IMR-90 (cell line): ENCODE measurements at regions not wholly inside any gene's neighbourhood (a gene's known extent, or its start where the extent isn't known, plus 50 kb on each side); places are given as distances from the start of the nearest gene placed in this dataset.

ENCODE experiments used
- ATAC-seq: fragments of 200-7000 bp; cut with Tn5 transposase; 2 replicates; pipeline ENCODE4 v1.9.1; 2020; ENCODE audit warnings: low read depth, mild to moderate bottlenecking, moderate library complexity
- BruUV-seq: library from RNA; stranded (reverse); fragments of 400-500 nt; replicated peaks from 2 replicates; lab custom pipeline; 2021; lab: Mats Ljungman, UMichigan
- CTCF ChIA-PET: fragments of 300-600 bp; formaldehyde crosslinking; extraction: SDS; loops from one replicate; lab custom pipeline; 2021; ENCODE audit warnings: antibody characterized with exemption; lab: Yijun Ruan, JAX
- POLR2A ChIA-PET: fragments of 300-600 bp; sonication (Branson Sonifier 250); formaldehyde crosslinking; loops from one replicate; lab custom pipeline; 2022; ENCODE audit warnings: antibody characterized with exemption; ENCODE audit not compliant: unreplicated experiment; lab: Charles Lee
- DNase-seq: peaks from one replicate; pipeline ENCODE4 v3.0.0; 2013
- H2AFZ ChIP-seq: replicated peaks from 2 replicates; pipeline ENCODE3; 2013; ENCODE audit warnings: low read length, mild to moderate bottlenecking; ENCODE audit not compliant: poor library complexity
- H2AK5ac ChIP-seq: 2 replicates; pipeline ENCODE4 v1.6.1; 2013; ENCODE audit warnings: low read depth, low read length, inconsistent platforms
- H2AK9ac ChIP-seq: replicated peaks from 2 replicates; pipeline ENCODE3; 2013; ENCODE audit warnings: mild to moderate bottlenecking, low read depth, low read length, moderate library complexity; ENCODE audit not compliant: poor library complexity
- H2BK120ac ChIP-seq: 2 replicates; pipeline ENCODE4 v1.6.1; 2013; ENCODE audit warnings: low read depth, low read length, inconsistent platforms
- H2BK15ac ChIP-seq: 3 replicates; pipeline ENCODE4 v1.6.1; 2013; ENCODE audit warnings: low read depth, low read length, inconsistent platforms
- H2BK20ac ChIP-seq: 2 replicates; pipeline ENCODE4 v1.6.1; 2013; ENCODE audit warnings: low read depth, mild to moderate bottlenecking, inconsistent platforms, low read length, moderate library complexity
- H2BK5ac ChIP-seq: 2 replicates; pipeline ENCODE4 v1.6.1; 2013; ENCODE audit warnings: mild to moderate bottlenecking, low read depth, low read length, inconsistent platforms; ENCODE audit not compliant: poor library complexity, severe bottlenecking
- H3K14ac ChIP-seq: replicated peaks from 2 replicates; pipeline ENCODE4 v1.6.1; 2013; ENCODE audit warnings: low read depth, low read length, inconsistent platforms
- H3K18ac ChIP-seq: 2 replicates; pipeline ENCODE4 v1.6.1; 2013; ENCODE audit warnings: low read depth, low read length, control low read depth
- H3K23ac ChIP-seq: 2 replicates; pipeline ENCODE4 v1.6.1; 2013; ENCODE audit warnings: low read depth, low read length, inconsistent platforms
- H3K27ac ChIP-seq: 2 replicates; pipeline ENCODE4 v1.5.1; 2013; ENCODE audit warnings: mild to moderate bottlenecking, control low read depth, low read length; ENCODE audit not compliant: insufficient read depth
- H3K27me3 ChIP-seq: 2 replicates; pipeline ENCODE4 v1.6.1; 2013; ENCODE audit warnings: low read length; ENCODE audit not compliant: control insufficient read depth, insufficient read depth
- H3K36me3 ChIP-seq: 2 replicates; pipeline ENCODE4 v1.6.1; 2013; ENCODE audit warnings: low read length, mixed read lengths; ENCODE audit not compliant: control insufficient read depth, insufficient read depth
- H3K4ac ChIP-seq: 2 replicates; pipeline ENCODE4 v1.6.1; 2013; ENCODE audit warnings: low read depth, low read length, inconsistent platforms
- H3K4me1 ChIP-seq: 2 replicates; pipeline ENCODE4 v1.6.1; 2013; ENCODE audit warnings: low read length, mixed read lengths; ENCODE audit not compliant: control insufficient read depth, insufficient read depth
- H3K4me2 ChIP-seq: 2 replicates; pipeline ENCODE4 v1.6.1; 2013; ENCODE audit warnings: low read depth, mild to moderate bottlenecking, control low read depth, low read length, moderate library complexity
- H3K4me3 ChIP-seq: 2 replicates; pipeline ENCODE4 v1.5.1; 2013; ENCODE audit warnings: low read depth, mild to moderate bottlenecking, control low read depth, low read length, moderate library complexity; ENCODE audit not compliant: insufficient read depth
- H3K56ac ChIP-seq: 2 replicates; pipeline ENCODE4 v1.6.1; 2013; ENCODE audit warnings: low read length, inconsistent platforms; ENCODE audit not compliant: insufficient read depth; ENCODE audit errors: extremely low read depth
- H3K79me1 ChIP-seq, 2 experiments: 2 replicates each; pipeline ENCODE4 v1.6.1; 2013; ENCODE audit warnings: low read length in 2 of 2, inconsistent platforms in 1 of 2, low read depth in 1 of 2
- H3K9ac ChIP-seq: 2 replicates; pipeline ENCODE4 v1.6.1; 2013; ENCODE audit warnings: low read depth, low read length, control low read depth
- H3K9me1 ChIP-seq: 2 replicates; pipeline ENCODE4 v1.6.1; 2013; ENCODE audit warnings: low read length, inconsistent platforms; ENCODE audit not compliant: insufficient read depth
- H3K9me3 ChIP-seq: 2 replicates; pipeline ENCODE4 v1.6.1; 2013; ENCODE audit warnings: low read length; ENCODE audit not compliant: control insufficient read depth, insufficient read depth
- H4K20me1 ChIP-seq: 2 replicates; pipeline ENCODE4 v1.6.1; 2013; ENCODE audit warnings: low read length, inconsistent platforms; ENCODE audit not compliant: insufficient read depth
- H4K5ac ChIP-seq: 2 replicates; pipeline ENCODE4 v1.6.1; 2013; ENCODE audit warnings: mild to moderate bottlenecking, low read depth, low read length, control low read depth
- H4K8ac ChIP-seq, 2 experiments: 2 replicates each; pipeline ENCODE4 v1.6.1; 2013; ENCODE audit warnings: low read depth in 2 of 2, low read length in 2 of 2, control low read depth in 1 of 2, inconsistent platforms in 1 of 2
- H4K91ac ChIP-seq: 2 replicates; pipeline ENCODE4 v1.6.1; 2013; ENCODE audit warnings: low read depth, low read length, inconsistent platforms; ENCODE audit not compliant: insufficient read depth
- BHLHE40 ChIP-seq: fragments of 150-350 bp; IDR thresholded peaks from 2 replicates; pipeline ENCODE4 v1.6.1; 2016; ENCODE audit warnings: mild to moderate bottlenecking, low read depth, low read length
- CEBPB ChIP-seq: IDR thresholded peaks from 2 replicates; pipeline ENCODE4 v1.6.1; 2012; ENCODE audit warnings: low read depth, low read length, improper control_type of control experiment
- CHD1 ChIP-seq: IDR thresholded peaks from 2 replicates; pipeline ENCODE4 v1.6.1; 2012; ENCODE audit warnings: low read depth, low read length, improper control_type of control experiment
- ELK1 ChIP-seq: fragments of 150-350 bp; IDR thresholded peaks from 2 replicates; pipeline ENCODE4 v1.6.1; 2016; ENCODE audit warnings: low read depth, mild to moderate bottlenecking, low read length, moderate library complexity, borderline replicate concordance
- FOS ChIP-seq: fragments of 150-350 bp; IDR thresholded peaks from 2 replicates; pipeline ENCODE4 v1.6.1; 2016; ENCODE audit warnings: low read depth, low read length
- MAFK ChIP-seq: IDR thresholded peaks from 2 replicates; pipeline ENCODE4 v1.6.1; 2012; ENCODE audit warnings: low read depth, low read length, improper control_type of control experiment
- NFE2L2 ChIP-seq: fragments of 150-350 bp; IDR thresholded peaks from 2 replicates; pipeline ENCODE4 v1.6.1; 2016; ENCODE audit warnings: low read depth, mild to moderate bottlenecking, low read length
- POLR2A ChIP-seq: IDR thresholded peaks from 2 replicates; pipeline ENCODE4 v1.6.1; 2012; ENCODE audit warnings: mild to moderate bottlenecking, low read depth, low read length
- RAD21 ChIP-seq: IDR thresholded peaks from 2 replicates; pipeline ENCODE4 v1.6.1; 2012; ENCODE audit warnings: low read length, improper control_type of control experiment
- RCOR1 ChIP-seq: IDR thresholded peaks from 2 replicates; pipeline ENCODE4 v1.6.1; 2012; ENCODE audit warnings: mild to moderate bottlenecking, low read length, improper control_type of control experiment; ENCODE audit not compliant: insufficient replicate concordance
- RFX5 ChIP-seq: IDR thresholded peaks from 2 replicates; pipeline ENCODE4 v1.8.0; 2012; ENCODE audit warnings: low read depth, mild to moderate bottlenecking, low read length, moderate library complexity
- SMC3 ChIP-seq: fragments of 150-350 bp; IDR thresholded peaks from 2 replicates; pipeline ENCODE4 v1.6.1; 2016; ENCODE audit warnings: low read depth, mild to moderate bottlenecking, antibody characterized with exemption, low read length, moderate library complexity
- USF2 ChIP-seq: fragments of 150-350 bp; IDR thresholded peaks from 2 replicates; pipeline ENCODE4 v1.6.1; 2017; ENCODE audit warnings: mild to moderate bottlenecking, antibody characterized with exemption, low read length, low read depth
- WGBS, 2 experiments: methylation state at CpG; one replicate each; pipeline versions ENCODE4 v1.1.5 to v1.1.7; 2013; ENCODE audit warnings: missing lambda C conversion rate in 2 of 2; ENCODE audit not compliant: insufficient read length in 1 of 2; ENCODE audit errors: extremely low coverage in 2 of 2; 5-methylcytosine and 5-hydroxymethylcytosine counted together
- dilution Hi-C: fragments of 300-500 bp; cut with HindIII; formaldehyde crosslinking; loops from one replicate; pipeline ENCODE4 v1.14.3; 2018; ENCODE audit warnings: low sequenced_read_pairs; ENCODE audit not compliant: unreplicated experiment
- in situ Hi-C: fragments of 300-500 bp; cut with MboI; formaldehyde crosslinking; loops from 3 replicates; pipeline ENCODE4 v1.14.3; 2019; ENCODE audit warnings: low sequenced_read_pairs, inconsistent platforms, mixed read lengths
- intact Hi-C: fragments of 100-400 bp; cut with micrococcal nuclease; formaldehyde crosslinking; loops from 2 replicates; pipeline ENCODE4 v1.10.0; 2022

GRCh38 chr5:27908341-27908740 is 870.0 kb upstream of the CDH9 start:
- ChIA-PET CTCF (no interaction called here), POLR2A (no interaction called here)
- no peak overlapping the region for H2AK5ac ChIP-seq
- H3K9me3 ChIP-seq, result no peaks in the 10 kb centered on the region
- no peaks in the 10 kb centered on the region for H3K9me1 ChIP-seq
- no peak overlapping the region for H3K23ac ChIP-seq
- no peak overlapping the region for H4K5ac ChIP-seq
- no peaks in the 10 kb centered on the region for H3K79me1 ChIP-seq
- in situ Hi-C loops, result no loop called here
- no peak overlapping the region for H3K14ac ChIP-seq
- dilution Hi-C loops, result no loop called here
- ATAC-seq (no peak), DNase-seq (no peak)
- intact Hi-C loops, result no loop called here
- H4K20me1 ChIP-seq, result no peaks in the 10 kb centered on the region
- no peak overlapping the region for H3K4ac ChIP-seq
- H3K36me3 ChIP-seq, result no peaks in the 10 kb centered on the region
- no CpG with 5 or more reads among the region's 5 CpGs for WGBS, 2 experiments
- no peaks in the 10 kb centered on the region for H3K4me1 ChIP-seq
- BruUV-seq, result no TSS peak
- no peak overlapping the region for H3K27ac ChIP-seq
- no peak overlapping the region for H2BK5ac ChIP-seq
- no peak overlapping the region for H2BK20ac ChIP-seq
- H4K8ac ChIP-seq, result no peak overlapping the region
- no peak overlapping the region for H2AK9ac ChIP-seq
- H3K9ac ChIP-seq, result no peak overlapping the region
- no peaks in the 10 kb centered on the region for H3K27me3 ChIP-seq
- no peak overlapping the region for H2BK120ac ChIP-seq
- H3K4me3 ChIP-seq, result no peak overlapping the region
- no peak overlapping the region for H2AFZ ChIP-seq
- no peak overlapping the region for H4K91ac ChIP-seq
- H3K18ac ChIP-seq, result no peak overlapping the region
- no peak overlapping the region for H3K4me2 ChIP-seq
- TF ChIP-seq CEBPB, result no peak
- TF ChIP-seq POLR2A, result no peak
- TF ChIP-seq RAD21, result no peak
- no peak for TF ChIP-seq CHD1
- TF ChIP-seq ELK1, result no peak
- no peak for TF ChIP-seq RCOR1
- TF ChIP-seq RFX5, result no peak
- TF ChIP-seq MAFK, result no peak
- no peak for TF ChIP-seq FOS
- no peak for TF ChIP-seq SMC3
- TF ChIP-seq BHLHE40, result no peak
- TF ChIP-seq NFE2L2, result no peak
- TF ChIP-seq USF2, result no peak
- H3K56ac ChIP-seq, result no peak overlapping the region
- no peak overlapping the region for H2BK15ac ChIP-seq
